ENCODE measurements at regions not wholly inside any gene's neighbourhood (a gene's known extent, or its start where the extent isn't known, plus 50 kb on each side); places are given as distances from the start of the nearest gene placed in this dataset.

DNA sequence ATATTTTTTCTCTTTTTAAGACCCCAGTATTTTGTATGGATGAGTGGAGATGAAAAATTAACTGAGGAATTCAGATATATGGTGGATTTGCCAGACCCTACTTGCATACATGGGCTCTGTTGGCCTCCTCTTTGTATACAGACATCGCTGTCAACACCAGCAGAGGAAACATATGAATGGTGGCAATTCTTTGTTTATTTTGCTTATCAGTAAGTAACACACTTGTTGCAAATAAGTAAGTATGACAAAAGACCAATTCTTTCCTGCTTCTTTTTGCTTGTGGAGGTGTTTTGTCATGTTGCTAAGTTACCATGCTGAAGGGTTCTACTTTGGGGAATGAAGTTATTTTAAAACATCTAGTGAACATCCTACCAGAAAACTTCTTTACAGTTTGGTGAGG, 298.2 kb downstream of the KIF4B start:
- no peak overlapping the region for H2BK5ac ChIP-seq (ENCODE audit: low read depth, low read length, poor library complexity, severe bottlenecking)
- no peak overlapping the region for H2BK20ac ChIP-seq (ENCODE audit: low read depth, low read length)
- no peaks in the 10 kb centered on the region for H3K27me3 ChIP-seq (ENCODE audit: control insufficient read depth, insufficient read depth, low read length)
- H3K4ac ChIP-seq (ENCODE audit: low read depth, low read length), result no peak overlapping the region
- H3K23ac ChIP-seq (ENCODE audit: low read depth, low read length), result no peak overlapping the region
- H3K9me1 ChIP-seq (ENCODE audit: insufficient read depth, low read length), result no peaks in the 10 kb centered on the region
- CTCF ChIA-PET, result no interaction called here
- intact Hi-C loops (cut with micrococcal nuclease), result no loop called here
- no peak overlapping the region for H2AFZ ChIP-seq (replicated peaks; ENCODE audit: low read length, poor library complexity)
- DNase-seq (no peak), ATAC-seq (ENCODE audit: low read depth) (no peak)
- H2AK5ac ChIP-seq (ENCODE audit: low read depth, low read length), result no peak overlapping the region
- no peak overlapping the region for H3K27ac ChIP-seq (ENCODE audit: insufficient read depth, low read length)
- no peak overlapping the region for H2BK15ac ChIP-seq (ENCODE audit: low read depth, low read length)
- H3K9ac ChIP-seq (ENCODE audit: low read depth, low read length), result no peak overlapping the region
- WGBS, 2 experiments (ENCODE audit: extremely low coverage in 2 of 2, insufficient read length in 1 of 2), result no CpG with 5 or more reads among the region's 1 CpG
- H3K9me3 ChIP-seq (ENCODE audit: control insufficient read depth, insufficient read depth, low read length), result peaks cover 21% of the 10 kb centered on the region
- H3K79me1 ChIP-seq (ENCODE audit: low read depth in 1 of 2, low read length in 2 of 2), result no peaks in the 10 kb centered on the region
- no peak overlapping the region for H4K8ac ChIP-seq (ENCODE audit: low read depth in 2 of 2, low read length in 2 of 2)
- H4K91ac ChIP-seq (ENCODE audit: insufficient read depth, low read depth, low read length), result no peak overlapping the region
- no peak overlapping the region for H3K14ac ChIP-seq (replicated peaks; ENCODE audit: low read depth, low read length)
- no TSS peak for BruUV-seq (replicated peaks)
- no peaks in the 10 kb centered on the region for H4K20me1 ChIP-seq (ENCODE audit: insufficient read depth, low read length)
- dilution Hi-C loops (cut with HindIII; ENCODE audit: low sequenced_read_pairs, unreplicated experiment), result no loop called here
- no peak overlapping the region for H3K56ac ChIP-seq (ENCODE audit: extremely low read depth, insufficient read depth, low read length)
- in situ Hi-C loops (cut with MboI; ENCODE audit: low sequenced_read_pairs), result no loop called here
- H3K4me2 ChIP-seq (ENCODE audit: low read depth, low read length), result no peak overlapping the region
- TF ChIP-seq RCOR1 (IDR thresholded peaks at IDR 0.05; ENCODE audit: insufficient replicate concordance, low read length) (no peak), MAFK (IDR thresholded peaks at IDR 0.05; ENCODE audit: low read depth, low read length) (no peak), FOS (IDR thresholded peaks at IDR 0.05; ENCODE audit: low read depth, low read length) (no peak), POLR2A (IDR thresholded peaks at IDR 0.05; ENCODE audit: low read depth, low read length) (no peak), MAZ (IDR thresholded peaks at IDR 0.05; ENCODE audit: borderline replicate concordance, low read depth, low read length) (no peak), CEBPB (IDR thresholded peaks at IDR 0.05; ENCODE audit: low read depth, low read length) (no peak), MXI1 (IDR thresholded peaks at IDR 0.05; ENCODE audit: borderline replicate concordance, low read depth, low read length) (no peak), CHD1 (IDR thresholded peaks at IDR 0.05; ENCODE audit: low read depth, low read length) (no peak)
- TF ChIP-seq, protein P1, sequence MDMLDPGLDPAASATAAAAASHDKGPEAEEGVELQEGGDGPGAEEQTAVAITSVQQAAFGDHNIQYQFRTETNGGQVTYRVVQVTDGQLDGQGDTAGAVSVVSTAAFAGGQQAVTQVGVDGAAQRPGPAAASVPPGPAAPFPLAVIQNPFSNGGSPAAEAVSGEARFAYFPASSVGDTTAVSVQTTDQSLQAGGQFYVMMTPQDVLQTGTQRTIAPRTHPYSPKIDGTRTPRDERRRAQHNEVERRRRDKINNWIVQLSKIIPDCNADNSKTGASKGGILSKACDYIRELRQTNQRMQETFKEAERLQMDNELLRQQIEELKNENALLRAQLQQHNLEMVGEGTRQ (IDR thresholded peaks at IDR 0.05; ENCODE audit: low read depth, low read length), result no peak
- TF ChIP-seq, protein P2, sequence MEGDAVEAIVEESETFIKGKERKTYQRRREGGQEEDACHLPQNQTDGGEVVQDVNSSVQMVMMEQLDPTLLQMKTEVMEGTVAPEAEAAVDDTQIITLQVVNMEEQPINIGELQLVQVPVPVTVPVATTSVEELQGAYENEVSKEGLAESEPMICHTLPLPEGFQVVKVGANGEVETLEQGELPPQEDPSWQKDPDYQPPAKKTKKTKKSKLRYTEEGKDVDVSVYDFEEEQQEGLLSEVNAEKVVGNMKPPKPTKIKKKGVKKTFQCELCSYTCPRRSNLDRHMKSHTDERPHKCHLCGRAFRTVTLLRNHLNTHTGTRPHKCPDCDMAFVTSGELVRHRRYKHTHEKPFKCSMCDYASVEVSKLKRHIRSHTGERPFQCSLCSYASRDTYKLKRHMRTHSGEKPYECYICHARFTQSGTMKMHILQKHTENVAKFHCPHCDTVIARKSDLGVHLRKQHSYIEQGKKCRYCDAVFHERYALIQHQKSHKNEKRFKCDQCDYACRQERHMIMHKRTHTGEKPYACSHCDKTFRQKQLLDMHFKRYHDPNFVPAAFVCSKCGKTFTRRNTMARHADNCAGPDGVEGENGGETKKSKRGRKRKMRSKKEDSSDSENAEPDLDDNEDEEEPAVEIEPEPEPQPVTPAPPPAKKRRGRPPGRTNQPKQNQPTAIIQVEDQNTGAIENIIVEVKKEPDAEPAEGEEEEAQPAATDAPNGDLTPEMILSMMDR (conservative IDR thresholded peaks at IDR 0.05; ENCODE audit: low read depth, low read length), result no peak
- POLR2A ChIA-PET (ENCODE audit: unreplicated experiment), result no interaction called here
- H3K4me1 ChIP-seq (ENCODE audit: control insufficient read depth, insufficient read depth, low read length), result no peaks in the 10 kb centered on the region
- H2BK120ac ChIP-seq (ENCODE audit: low read depth, low read length), result no peak overlapping the region
- H3K4me3 ChIP-seq (ENCODE audit: insufficient read depth, low read depth, low read length), result no peak overlapping the region
- H3K18ac ChIP-seq (ENCODE audit: low read depth, low read length), result no peak overlapping the region
- H2AK9ac ChIP-seq (replicated peaks; ENCODE audit: low read depth, low read length, poor library complexity), result no peak overlapping the region
- H3K36me3 ChIP-seq (ENCODE audit: control insufficient read depth, insufficient read depth, low read length), result no peaks in the 10 kb centered on the region
- H4K5ac ChIP-seq (ENCODE audit: low read depth, low read length), result no peak overlapping the region
